GM21528 (cell line): ENCODE measurements at regions not wholly inside any gene's neighbourhood (a gene's known extent, or its start where the extent isn't known, plus 50 kb on each side); places are given as distances from the start of the nearest gene placed in this dataset.
"Not testable (repeated sequence)": the region's sequence is repeated elsewhere in the genome, so short reads cannot be mapped to it uniquely, and the experiment has no call there.

Source experiments
- ATAC-seq: cut with Tn5 transposase; IDR thresholded peaks from one replicate; pipeline ENCODE4 v1.9.1; 2021; ENCODE audit warnings: mild to moderate bottlenecking, moderate library complexity; ENCODE audit not compliant: unreplicated experiment, low FRiP score

GRCh38 chr12:83665634-83666218 is 979.0 kb downstream of the TMTC2 start:
- ATAC-seq = no peak

GRCh38 chr12:83664650-83665049 is 977.9 kb downstream of the TMTC2 start:
- no peak for ATAC-seq

GRCh38 chr12:83660727-83661358 is 974.1 kb downstream of the TMTC2 start:
- ATAC-seq = no peak

- ATAC-seq = no peak
Measured at GRCh38 chr12:83659321-83659720, 972.6 kb downstream of the TMTC2 start.

- ATAC-seq = no peak
Measured at GRCh38 chr12:83656004-83656403, 969.3 kb downstream of the TMTC2 start.

GRCh38 chr12:83642205-83642604 is 955.5 kb downstream of the TMTC2 start:
- ATAC-seq = no peak

- no peak for ATAC-seq
Measured at GRCh38 chr12:83641789-83642188, 955.1 kb downstream of the TMTC2 start.

GRCh38 chr12:83634726-83635267 is 948.1 kb downstream of the TMTC2 start:
- no peak for ATAC-seq

- ATAC-seq = no peak
Measured at GRCh38 chr12:83630526-83630925, 943.8 kb downstream of the TMTC2 start.

- ATAC-seq = no peak
Measured at GRCh38 chr12:83629931-83630330, 943.2 kb downstream of the TMTC2 start.

- no peak for ATAC-seq
Measured at GRCh38 chr12:83622205-83622604, 935.5 kb downstream of the TMTC2 start.

- no peak for ATAC-seq
Measured at GRCh38 chr12:83619973-83620372, 933.3 kb downstream of the TMTC2 start.

GRCh38 chr12:83615152-83615551 is 928.4 kb downstream of the TMTC2 start:
- no peak for ATAC-seq

GRCh38 chr12:83613586-83614110 is 926.9 kb downstream of the TMTC2 start:
- ATAC-seq = no peak

GRCh38 chr12:83603106-83603505 is 916.4 kb downstream of the TMTC2 start:
- no peak for ATAC-seq

- ATAC-seq = no peak
Measured at GRCh38 chr12:83575326-83575725, 888.6 kb downstream of the TMTC2 start.

- ATAC-seq = no peak
Measured at GRCh38 chr12:83574142-83574541, 887.4 kb downstream of the TMTC2 start.

GRCh38 chr12:83573671-83574070 is 887.0 kb downstream of the TMTC2 start:
- no peak for ATAC-seq

GRCh38 chr12:83559650-83560049 is 872.9 kb downstream of the TMTC2 start:
- no peak for ATAC-seq

- ATAC-seq = not testable (repeated sequence)
Measured at GRCh38 chr12:83556040-83556439, 869.3 kb downstream of the TMTC2 start.

GRCh38 chr12:83541446-83541845 is 854.7 kb downstream of the TMTC2 start:
- ATAC-seq = no peak

- ATAC-seq = no peak
Measured at GRCh38 chr12:83538361-83538965, 851.8 kb downstream of the TMTC2 start.
